OCI-LY1 (cell line): ENCODE measurements at regions not wholly inside any gene's neighbourhood (a gene's known extent, or its start where the extent isn't known, plus 50 kb on each side); places are given as distances from the start of the nearest gene placed in this dataset.

ENCODE experiments used
- CTCF ChIP-seq: fragments of 200-600 bp; sonication (generic), shearing (Covaris generic); IDR thresholded peaks from 2 replicates; pipeline ENCODE4 v1.5.1; 2017; ENCODE audit warnings: mild to moderate bottlenecking, antibody characterized with exemption, low read length, moderate library complexity, mixed read lengths
- EZH2 ChIP-seq: fragments of 200-600 bp; sonication (generic), shearing (Covaris generic); IDR thresholded peaks from 2 replicates; pipeline ENCODE4 v1.8.0; 2017; ENCODE audit warnings: borderline replicate concordance, mixed run types, mild to moderate bottlenecking, antibody characterized with exemption, low read length, moderate library complexity, mixed read lengths

GRCh38 chr2:145609951-145610350, 1090.0 kb upstream of the ZEB2 start:
- no peak for TF ChIP-seq CTCF
- TF ChIP-seq EZH2 = no peak
